ENCODE measurements at regions not wholly inside any gene's neighbourhood (a gene's known extent, or its start where the extent isn't known, plus 50 kb on each side); places are given as distances from the start of the nearest gene placed in this dataset.

GRCh38 chr2:204292439-204292838 is 252.8 kb upstream of the PARD3B start:
- TF ChIP-seq CTCF (IDR thresholded peaks at IDR 0.05; ENCODE audit: insufficient read depth, low read depth, low read length, missing control alignments), result no peak
- no peak overlapping the region for H3K4me3 ChIP-seq (ENCODE audit: low read length)
- no peak for DNase-seq (ENCODE audit: low read depth)

- H3K4me3 ChIP-seq (ENCODE audit: low read length), result no peak overlapping the region
- no peak for DNase-seq (ENCODE audit: low read depth)
- TF ChIP-seq CTCF (IDR thresholded peaks at IDR 0.05; ENCODE audit: insufficient read depth, low read depth, low read length, missing control alignments), result no peak
These were observed 251.2 kb upstream of the PARD3B start for GRCh38 chr2:204293884-204294747.

- H3K4me3 ChIP-seq (ENCODE audit: low read length), result no peak overlapping the region
- no peak for DNase-seq (ENCODE audit: low read depth)
- no peak for TF ChIP-seq CTCF (IDR thresholded peaks at IDR 0.05; ENCODE audit: insufficient read depth, low read depth, low read length, missing control alignments)
These were observed 246.9 kb upstream of the PARD3B start for GRCh38 chr2:204298404-204298803.

GRCh38 chr2:204299766-204300165 is 245.5 kb upstream of the PARD3B start:
- DNase-seq (ENCODE audit: low read depth), result no peak
- no peak for TF ChIP-seq CTCF (IDR thresholded peaks at IDR 0.05; ENCODE audit: insufficient read depth, low read depth, low read length, missing control alignments)
- no peak overlapping the region for H3K4me3 ChIP-seq (ENCODE audit: low read length)

- TF ChIP-seq CTCF (IDR thresholded peaks at IDR 0.05; ENCODE audit: insufficient read depth, low read depth, low read length, missing control alignments), result no peak
- no peak for DNase-seq (ENCODE audit: low read depth)
- no peak overlapping the region for H3K4me3 ChIP-seq (ENCODE audit: low read length)
These were observed 238.6 kb upstream of the PARD3B start for GRCh38 chr2:204306667-204307066.

GRCh38 chr2:204312105-204312504 is 233.2 kb upstream of the PARD3B start:
- DNase-seq (ENCODE audit: low read depth), result no peak
- TF ChIP-seq CTCF (IDR thresholded peaks at IDR 0.05; ENCODE audit: insufficient read depth, low read depth, low read length, missing control alignments), result no peak

GRCh38 chr2:204313256-204313655 is 232.0 kb upstream of the PARD3B start:
- H3K4me3 ChIP-seq (ENCODE audit: low read length), result no peak overlapping the region
- no peak for DNase-seq (ENCODE audit: low read depth)
- TF ChIP-seq CTCF (IDR thresholded peaks at IDR 0.05; ENCODE audit: insufficient read depth, low read depth, low read length, missing control alignments), result no peak

More at GRCh38 chr2:204312105-204312504, 233.2 kb upstream of the PARD3B start:
- no peak overlapping the region for H3K4me3 ChIP-seq (ENCODE audit: low read length)

Data from epithelial cell of esophagus (primary cell).